Left forelimb (tissue), 1 donor: ENCODE measurements at regions not wholly inside any gene's neighbourhood (a gene's known extent, or its start where the extent isn't known, plus 50 kb on each side); places are given as distances from the start of the nearest gene placed in this dataset.

Experiments
- DNase-seq: peaks from one replicate; pipeline ENCODE4 v3.0.0-alpha.2; 2018; ENCODE audit warnings: low spot score

DNA sequence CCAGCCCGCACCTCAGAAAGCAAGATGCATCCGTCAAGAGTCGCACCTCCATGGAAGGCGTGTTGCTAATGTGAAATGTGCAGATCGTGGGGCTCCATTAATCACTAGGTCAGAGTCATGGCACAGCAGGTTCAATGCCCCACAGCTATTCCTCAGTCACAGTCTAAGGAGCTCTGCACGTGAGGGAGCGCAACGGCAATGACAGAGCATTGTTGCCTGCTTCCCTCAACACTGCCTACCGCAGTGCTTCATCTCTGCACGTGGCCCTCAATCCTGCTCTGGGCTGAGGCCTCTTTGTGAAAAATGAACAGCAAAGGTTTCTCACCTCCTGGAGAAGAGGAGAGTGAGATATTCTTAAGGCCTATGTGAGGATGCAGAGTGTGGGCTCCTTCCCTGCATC is 995.2 kb upstream of the TMEM132C start:
- DNase-seq = no peak

GRCh38 chr12:127272864-127273263 is 994.1 kb upstream of the TMEM132C start:
- DNase-seq = no peak

- DNase-seq = no peak
Observed at GRCh38 chr12:127273626-127274025, 993.3 kb upstream of the TMEM132C start.

GRCh38 chr12:127275416-127275815 is 991.6 kb upstream of the TMEM132C start:
- no peak for DNase-seq

DNA sequence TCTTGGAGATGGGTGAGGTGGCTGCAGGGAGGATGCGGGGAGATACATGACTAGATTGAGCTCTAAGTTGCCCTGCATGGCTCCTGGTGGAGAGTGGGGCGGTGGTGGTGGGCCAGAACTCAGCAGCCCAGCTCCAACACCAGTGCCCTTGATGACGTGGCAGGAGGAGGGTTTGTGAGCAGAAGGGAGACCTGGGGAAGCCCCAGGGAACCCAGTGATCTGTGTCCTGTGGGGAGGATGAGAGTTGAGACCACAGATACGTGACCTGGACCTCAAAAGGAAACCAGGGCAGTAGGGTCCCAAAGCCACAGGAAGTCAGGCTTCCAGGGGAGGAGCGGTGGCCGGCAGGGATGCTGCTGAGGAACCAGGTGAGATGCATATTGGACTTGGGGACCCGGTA is 989.1 kb upstream of the TMEM132C start:
- no peak for DNase-seq

DNA sequence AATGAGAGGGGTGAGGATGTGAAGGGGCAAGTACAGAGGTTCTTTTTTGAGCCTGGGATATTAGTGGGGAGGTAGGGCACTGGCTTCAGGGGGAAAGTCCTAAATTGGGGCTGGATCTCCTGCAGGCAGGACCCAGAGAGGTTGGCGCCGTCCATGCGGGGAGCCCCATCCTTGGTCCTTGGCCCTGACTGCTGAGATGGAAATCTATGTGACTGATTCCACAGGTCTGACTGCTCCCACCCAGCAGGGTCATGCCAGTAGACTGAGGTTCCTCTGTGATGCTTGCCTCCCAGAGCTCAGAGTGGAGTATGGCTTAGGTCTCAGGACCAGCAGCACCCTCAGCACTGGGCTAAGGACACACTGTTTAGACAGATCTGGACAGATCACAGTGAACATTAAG is 988.6 kb upstream of the TMEM132C start:
- no peak for DNase-seq

- DNase-seq = no peak
Observed at GRCh38 chr12:127280393-127281275, 986.3 kb upstream of the TMEM132C start.

GRCh38 chr12:127282786-127283565 is 984.0 kb upstream of the TMEM132C start:
- DNase-seq = no peak

DNA sequence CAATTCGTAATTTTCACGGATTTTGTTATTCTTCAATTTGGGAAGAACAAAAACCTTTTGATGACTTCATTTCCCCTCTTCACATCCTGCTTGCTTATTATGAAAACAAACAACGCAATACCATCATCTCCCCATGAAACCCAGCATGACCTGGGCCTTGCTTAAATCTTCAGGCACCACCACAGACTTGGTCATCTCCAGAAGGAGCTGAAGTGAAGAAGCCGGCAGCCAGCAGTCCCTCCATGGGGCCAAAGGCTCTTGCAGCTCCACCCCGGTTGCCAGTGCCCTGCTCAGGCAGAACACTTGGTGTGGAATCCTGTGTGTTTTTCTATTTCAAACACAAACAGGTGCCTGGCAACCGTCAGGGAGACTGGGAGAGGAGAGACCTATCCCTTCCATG is 982.9 kb upstream of the TMEM132C start:
- no peak for DNase-seq

- DNase-seq = no peak
Observed at GRCh38 chr12:127284870-127285431, 982.0 kb upstream of the TMEM132C start.

DNA sequence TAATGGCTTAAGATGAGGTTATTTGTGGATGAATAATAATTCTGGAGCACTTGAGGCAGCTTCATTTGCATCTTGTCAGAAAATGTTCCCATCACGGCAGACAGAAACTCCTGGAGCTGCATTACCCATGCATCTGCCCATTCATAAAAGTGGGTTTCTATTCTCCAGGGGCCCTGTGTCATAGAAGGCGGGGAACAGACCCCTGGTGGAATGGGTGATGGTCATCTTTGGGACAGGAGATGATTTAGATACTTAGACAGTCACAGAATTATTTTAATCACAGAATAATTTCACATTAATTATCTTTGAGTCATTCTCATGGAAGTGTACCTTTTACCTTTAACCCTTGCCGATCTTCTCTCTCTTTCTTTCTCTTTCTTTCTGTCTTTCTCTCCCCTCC is 980.7 kb upstream of the TMEM132C start:
- no peak for DNase-seq

GRCh38 chr12:127287256-127287655 is 979.7 kb upstream of the TMEM132C start:
- DNase-seq = no peak

DNA sequence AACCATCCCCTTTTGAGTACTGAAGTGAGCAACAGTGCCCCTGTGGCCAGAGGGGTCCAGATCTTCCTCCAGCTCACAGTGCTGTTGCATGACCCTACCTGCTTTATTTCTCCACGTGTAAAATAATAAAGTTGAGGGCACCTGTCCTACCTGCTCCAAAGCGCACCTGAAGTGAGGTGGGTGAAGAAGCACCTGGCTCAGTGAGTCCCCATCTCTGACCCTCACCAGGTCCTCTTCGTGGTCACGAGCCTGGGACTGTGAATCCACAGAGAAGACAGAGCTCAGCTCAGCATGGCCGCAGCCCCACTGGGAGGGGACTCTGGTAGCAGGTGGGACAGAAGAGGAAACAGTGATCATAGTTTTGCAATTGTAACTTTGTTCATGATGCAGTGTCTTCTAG is 976.7 kb upstream of the TMEM132C start:
- DNase-seq = no peak

GRCh38 chr12:127292736-127293135 is 974.2 kb upstream of the TMEM132C start:
- DNase-seq = no peak

GRCh38 chr12:127293507-127294310 is 973.3 kb upstream of the TMEM132C start:
- DNase-seq = no peak

DNA sequence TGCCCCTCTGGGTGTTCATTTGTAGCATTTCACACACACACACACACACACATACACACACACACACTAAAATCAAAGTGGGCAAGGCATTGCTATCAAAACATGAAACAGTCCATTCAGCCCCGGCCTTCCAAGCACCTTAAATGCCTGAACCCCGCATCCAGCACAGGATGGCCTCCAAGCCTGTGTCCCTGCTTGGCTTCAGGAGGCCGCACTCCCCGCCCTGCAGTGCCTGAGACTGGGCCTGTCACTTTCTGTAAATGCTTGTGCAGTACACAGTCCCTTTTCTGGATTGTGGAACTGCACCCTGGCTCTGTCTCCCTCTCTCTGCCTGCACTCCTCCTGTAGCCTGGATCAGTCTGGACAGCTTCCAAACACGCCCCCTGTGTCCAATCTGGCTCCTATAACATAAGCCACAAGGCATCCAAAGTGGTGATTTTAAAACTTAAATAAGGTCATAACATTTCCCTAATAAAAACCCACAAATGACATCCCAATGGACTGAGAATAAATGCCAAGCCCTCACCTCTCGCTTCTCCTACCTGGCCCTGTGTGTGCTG is 972.2 kb upstream of the TMEM132C start:
- no peak for DNase-seq

DNA sequence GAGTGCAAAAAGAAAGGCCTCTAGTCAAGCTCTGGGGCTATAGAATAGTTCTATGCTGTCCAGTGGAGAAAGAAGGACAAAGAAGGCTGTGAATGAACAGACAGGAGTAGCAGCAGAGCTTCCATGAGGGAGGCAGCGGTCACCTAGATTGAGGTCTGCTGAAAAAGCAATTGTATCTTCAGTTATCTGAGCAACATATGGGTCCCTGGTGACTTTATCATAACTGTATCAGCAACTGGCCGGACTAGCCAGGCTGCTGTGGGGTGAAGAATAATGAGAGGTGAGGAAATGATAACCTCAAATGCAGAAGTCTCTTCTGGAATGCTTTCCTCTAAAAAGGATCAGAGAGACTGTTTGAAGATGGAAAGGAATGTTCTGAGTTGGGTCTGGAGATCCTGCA is 971.3 kb upstream of the TMEM132C start:
- DNase-seq = no peak

DNA sequence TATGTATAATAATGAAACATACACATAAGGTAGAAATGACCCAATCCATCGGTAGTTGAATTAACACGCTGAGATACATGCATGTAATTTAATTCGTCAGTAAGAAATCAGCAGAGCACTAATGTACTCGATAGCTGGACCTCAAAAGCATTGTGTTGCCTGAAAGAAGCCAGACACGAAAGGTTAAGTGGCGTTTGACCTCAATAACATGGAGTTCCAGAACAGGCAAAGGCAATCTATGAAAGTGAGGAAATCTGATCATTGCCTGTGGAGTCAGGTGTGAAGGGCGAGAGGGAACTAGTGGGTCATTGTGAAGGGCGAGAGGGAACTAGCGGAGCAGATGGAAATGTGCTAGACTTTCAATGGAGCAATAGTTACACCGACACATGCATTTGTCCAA is 970.4 kb upstream of the TMEM132C start:
- no peak for DNase-seq

DNA sequence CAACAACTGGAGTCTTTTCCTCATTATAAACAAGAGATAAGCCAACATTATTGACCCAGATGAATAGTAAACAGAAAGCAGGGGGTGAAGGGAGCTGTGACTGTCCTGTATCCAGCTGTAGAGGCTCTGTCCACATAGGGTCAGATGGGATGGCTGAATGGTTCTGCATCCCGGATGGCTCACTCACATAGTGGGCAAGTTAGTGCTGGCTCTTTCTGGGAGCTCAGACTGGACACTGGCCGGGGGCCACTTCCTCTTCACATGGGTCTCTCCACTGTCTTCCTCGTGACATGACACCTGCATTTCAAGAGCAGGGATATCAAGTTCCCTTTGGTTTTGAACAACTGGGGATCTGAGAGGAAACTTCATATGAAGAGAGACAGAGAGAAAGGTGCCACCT is 969.6 kb upstream of the TMEM132C start:
- no peak for DNase-seq

- DNase-seq = no peak
Observed at GRCh38 chr12:127300075-127300474, 966.9 kb upstream of the TMEM132C start.

DNA sequence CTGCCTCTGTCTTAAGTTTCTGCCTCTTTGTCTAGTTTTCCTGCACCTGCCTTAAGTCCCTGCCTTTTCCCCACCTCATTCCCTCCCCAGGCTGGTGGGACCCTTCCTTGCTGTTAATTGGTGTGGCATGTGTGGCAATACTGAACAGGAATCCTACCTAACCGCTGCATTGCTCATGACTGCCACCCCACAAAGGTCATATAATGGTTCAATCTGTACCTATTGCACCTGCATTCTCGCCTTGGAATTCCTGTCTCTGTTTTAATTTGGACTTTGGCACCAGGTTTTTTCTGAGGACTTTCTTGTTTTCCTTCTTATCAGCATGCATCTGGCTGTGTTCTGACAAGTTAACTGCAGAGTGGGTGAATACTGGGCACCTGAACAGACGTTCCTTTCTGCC is 966.2 kb upstream of the TMEM132C start:
- no peak for DNase-seq

GRCh38 chr12:127301876-127302275 is 965.1 kb upstream of the TMEM132C start:
- DNase-seq = no peak
